Fibroblast of peridontal ligament (primary cell): ENCODE measurements at regions not wholly inside any gene's neighbourhood (a gene's known extent, or its start where the extent isn't known, plus 50 kb on each side); places are given as distances from the start of the nearest gene placed in this dataset.

Experiments
- DNase-seq: peaks from one replicate; pipeline ENCODE4 v3.0.0-alpha.2; 2010; ENCODE audit errors: extremely low read depth

GRCh38 chr10:130230036-130230435 is 93.8 kb downstream of the GLRX3 start:
- no peak for DNase-seq

GRCh38 chr10:130230611-130231010 is 94.4 kb downstream of the GLRX3 start:
- DNase-seq: no peak

- no peak for DNase-seq
These were observed 95.1 kb downstream of the GLRX3 start for GRCh38 chr10:130231251-130231741.

- no peak for DNase-seq
These were observed 96.2 kb downstream of the GLRX3 start for GRCh38 chr10:130232166-130233034.

- DNase-seq: no peak
These were observed 96.8 kb downstream of the GLRX3 start for GRCh38 chr10:130233035-130233360.

GRCh38 chr10:130233426-130233825 is 97.2 kb downstream of the GLRX3 start:
- DNase-seq: no peak

- no peak for DNase-seq
These were observed 98.2 kb downstream of the GLRX3 start for GRCh38 chr10:130234171-130234965.

- no peak for DNase-seq
These were observed 100.5 kb downstream of the GLRX3 start for GRCh38 chr10:130236711-130237110.

- DNase-seq: no peak
These were observed 104.2 kb downstream of the GLRX3 start for GRCh38 chr10:130240409-130240808.

- DNase-seq: no peak
These were observed 106.3 kb downstream of the GLRX3 start for GRCh38 chr10:130242513-130242912.

GRCh38 chr10:130243015-130243414 is 106.8 kb downstream of the GLRX3 start:
- DNase-seq: no peak

GRCh38 chr10:130244031-130244927 is 108.1 kb downstream of the GLRX3 start:
- DNase-seq: no peak

GRCh38 chr10:130244928-130245495 is 108.8 kb downstream of the GLRX3 start:
- DNase-seq: no peak

- DNase-seq: no peak
These were observed 109.9 kb downstream of the GLRX3 start for GRCh38 chr10:130246113-130246512.

- no peak for DNase-seq
These were observed 113.9 kb downstream of the GLRX3 start for GRCh38 chr10:130250127-130250526.

- no peak for DNase-seq
These were observed 115.6 kb downstream of the GLRX3 start for GRCh38 chr10:130251766-130252165.

- DNase-seq: no peak
These were observed 118.1 kb downstream of the GLRX3 start for GRCh38 chr10:130254243-130254642.

GRCh38 chr10:130254662-130255061 is 118.5 kb downstream of the GLRX3 start:
- DNase-seq: no peak

- no peak for DNase-seq
These were observed 119.6 kb downstream of the GLRX3 start for GRCh38 chr10:130255777-130256176.

- DNase-seq: no peak
These were observed 121.7 kb downstream of the GLRX3 start for GRCh38 chr10:130257897-130258296.

- DNase-seq: no peak
These were observed 123.2 kb downstream of the GLRX3 start for GRCh38 chr10:130259380-130259779.

GRCh38 chr10:130261306-130261705 is 125.1 kb downstream of the GLRX3 start:
- DNase-seq: no peak
